Islet precursor cell (in vitro differentiated cells): ENCODE measurements at regions not wholly inside any gene's neighbourhood (a gene's known extent, or its start where the extent isn't known, plus 50 kb on each side); places are given as distances from the start of the nearest gene placed in this dataset.
"Not testable (repeated sequence)": the region's sequence is repeated elsewhere in the genome, so short reads cannot be mapped to it uniquely, and the experiment has no call there.

Experiments used
- DNase-seq: peaks from one replicate; pipeline ENCODE4 v3.0.0-alpha.2; 2018

- no peak for DNase-seq
Observed at GRCh38 chr5:56685503-56686217, 129.7 kb upstream of the MAP3K1 start.

- no peak for DNase-seq
Observed at GRCh38 chr5:56684159-56684558, 131.2 kb upstream of the MAP3K1 start.

- DNase-seq, result no peak
Observed at GRCh38 chr5:56683733-56684132, 131.6 kb upstream of the MAP3K1 start.

DNA sequence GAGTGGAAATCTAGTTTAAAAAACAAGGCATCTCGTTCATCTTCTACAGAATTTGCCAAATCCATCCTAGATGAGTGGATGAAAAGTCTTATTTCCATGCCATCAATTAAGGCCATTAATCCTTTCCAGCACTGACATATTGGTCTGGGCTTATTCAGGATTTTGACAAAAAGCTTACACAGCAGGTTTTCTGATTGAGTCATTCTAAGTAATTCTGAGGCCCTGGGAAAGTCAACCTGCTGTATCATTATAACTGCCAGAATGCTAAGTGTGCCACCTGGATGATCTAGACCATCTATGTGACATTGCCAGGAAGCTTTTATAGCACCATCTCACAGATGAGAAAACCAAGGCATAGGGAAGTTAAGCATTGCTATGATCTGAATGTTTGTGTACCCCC lies 132.1 kb upstream of the MAP3K1 start:
- no peak for DNase-seq

GRCh38 chr5:56681346-56681745 lies 134.0 kb upstream of the MAP3K1 start:
- no peak for DNase-seq

DNA sequence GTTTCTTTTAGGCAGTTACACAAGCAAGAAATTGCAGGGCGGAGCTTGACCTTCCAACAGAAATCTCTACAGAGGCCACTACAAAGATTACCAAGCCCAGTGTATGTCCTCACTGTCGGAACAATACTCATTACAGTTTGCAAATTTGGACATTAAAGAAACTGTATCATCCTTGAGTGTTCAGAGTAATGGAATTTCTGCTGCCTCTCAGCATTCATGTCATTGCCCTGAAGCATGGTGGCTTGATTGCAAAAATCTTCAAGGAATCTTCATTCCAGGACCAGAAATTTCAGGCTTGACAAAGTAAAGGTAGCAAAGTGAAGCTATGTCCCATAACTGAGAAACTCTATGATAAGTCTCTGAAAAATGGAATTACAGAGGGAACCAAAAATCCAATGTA lies 134.6 kb upstream of the MAP3K1 start:
- DNase-seq, result no peak

GRCh38 chr5:56677690-56678305 lies 137.6 kb upstream of the MAP3K1 start:
- no peak for DNase-seq

DNA sequence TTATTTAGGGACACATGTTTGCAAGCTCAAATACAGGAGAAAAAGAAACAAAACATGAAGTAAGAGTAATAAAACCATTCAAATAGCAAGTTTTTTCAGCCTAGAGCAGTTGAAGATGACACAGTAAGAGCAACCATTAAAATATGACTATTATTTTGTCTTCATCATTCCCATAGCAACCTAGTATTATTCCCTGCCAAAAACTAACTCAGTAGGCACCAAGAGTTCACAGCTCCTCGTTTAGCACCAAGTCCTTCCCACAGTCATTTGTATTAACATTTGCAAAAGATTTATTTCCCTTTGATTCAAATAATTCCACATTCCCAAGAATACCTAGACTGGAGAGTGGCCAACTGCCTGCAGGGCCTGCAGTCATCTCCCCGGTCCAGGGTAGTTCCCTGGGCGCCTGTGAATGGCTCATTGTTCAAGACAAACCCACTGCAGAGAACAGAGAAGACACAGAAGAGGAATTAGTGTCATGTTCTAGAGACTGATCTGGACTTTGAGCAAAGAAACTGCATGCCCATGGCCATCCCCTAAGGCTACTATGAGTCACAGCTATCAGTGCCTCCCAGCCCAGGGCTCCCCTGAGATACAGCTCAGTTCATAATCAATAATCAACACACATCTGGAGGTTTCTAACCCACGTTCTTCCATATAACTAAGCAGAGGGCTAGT lies 139.1 kb upstream of the MAP3K1 start:
- peak; percentile 91 for DNase-seq

DNA sequence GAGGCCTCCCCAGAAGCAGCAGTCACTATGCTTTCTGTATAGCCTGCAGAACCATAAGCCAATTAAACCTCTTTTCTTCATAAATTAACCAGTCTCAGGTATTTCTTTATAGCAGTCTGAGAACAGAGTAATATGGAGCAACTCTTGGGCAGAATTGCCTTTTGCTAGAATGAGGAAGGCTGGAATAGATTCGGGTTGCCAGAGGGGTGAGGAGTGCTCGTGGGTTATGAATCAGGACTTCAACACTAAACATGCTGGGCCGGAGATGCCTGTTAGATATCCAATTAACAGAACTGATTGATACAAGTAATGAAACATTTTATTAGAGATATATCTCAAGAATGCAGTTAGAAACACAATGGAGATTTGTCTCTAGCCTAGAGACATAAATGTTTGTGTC lies 140.9 kb upstream of the MAP3K1 start:
- no peak for DNase-seq

DNA sequence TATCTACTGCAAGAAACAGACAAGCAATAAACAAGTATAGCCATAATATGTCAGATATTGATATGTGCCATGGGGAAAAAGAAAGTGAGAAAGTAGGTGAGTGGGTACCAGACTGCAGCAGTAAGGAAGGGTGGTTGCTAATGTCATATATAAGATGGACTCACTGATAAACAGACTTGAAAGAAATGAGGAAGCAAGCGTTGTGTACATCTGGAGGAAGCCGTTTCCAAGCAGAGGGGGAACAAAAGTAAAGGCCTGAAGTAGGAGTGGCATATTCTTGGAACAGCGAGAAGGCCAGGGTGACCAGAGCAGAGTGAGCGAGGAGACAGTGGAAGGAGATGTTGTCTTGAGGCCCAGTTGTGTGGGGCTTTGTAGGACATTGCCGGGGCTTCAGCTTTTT lies 142.2 kb upstream of the MAP3K1 start:
- DNase-seq, result no peak

GRCh38 chr5:56671571-56671970 lies 143.8 kb upstream of the MAP3K1 start:
- DNase-seq, result no peak

GRCh38 chr5:56670916-56671315 lies 144.4 kb upstream of the MAP3K1 start:
- no peak for DNase-seq

DNA sequence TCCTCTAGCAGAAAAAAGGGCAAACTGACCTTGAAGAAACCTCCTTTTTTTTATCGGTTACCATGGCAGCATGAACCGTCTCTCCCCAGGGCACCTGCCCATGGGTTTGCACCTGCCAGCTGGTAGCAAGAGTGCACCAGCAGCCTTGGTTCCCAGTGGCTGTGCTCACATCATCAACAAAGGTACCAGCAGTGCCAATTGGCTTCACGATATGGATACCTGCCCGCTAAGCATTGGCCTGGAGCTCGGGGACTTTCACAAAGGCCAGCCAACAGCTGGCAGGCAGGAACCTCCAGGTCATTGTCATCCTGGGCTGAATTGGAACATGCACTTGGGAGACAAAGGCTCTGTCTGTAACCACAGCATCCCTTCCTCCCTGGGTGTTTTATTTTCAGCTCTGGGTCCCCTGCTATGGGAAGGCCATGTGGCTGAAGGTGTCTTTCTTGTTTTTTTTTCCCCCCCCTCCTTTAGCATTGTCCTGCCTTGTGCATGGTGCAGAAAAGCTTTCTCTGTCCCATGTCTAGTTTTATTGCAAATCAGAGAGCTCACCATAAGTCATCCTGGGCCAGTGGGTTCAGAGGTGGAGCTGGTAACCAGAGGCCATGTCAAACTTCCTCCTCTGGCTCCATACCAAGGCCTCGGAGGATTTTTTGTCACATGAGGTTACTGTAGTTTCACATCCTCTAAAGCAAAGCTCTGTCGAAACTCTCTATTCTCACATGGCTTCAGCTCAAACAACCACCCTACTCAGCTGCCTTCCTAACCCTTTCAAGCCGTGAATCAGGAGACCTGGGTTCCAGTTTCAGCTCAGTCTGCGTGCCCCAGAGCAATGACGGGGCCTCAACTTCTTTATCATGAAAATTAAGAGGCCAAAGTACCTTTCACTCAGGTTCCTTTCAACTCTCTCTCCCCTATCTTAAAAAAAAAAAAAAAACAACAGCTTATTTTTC lies 145.5 kb upstream of the MAP3K1 start:
- DNase-seq, result no peak

- peak; percentile 65 for DNase-seq
Observed at GRCh38 chr5:56668996-56669395, 146.4 kb upstream of the MAP3K1 start.

DNA sequence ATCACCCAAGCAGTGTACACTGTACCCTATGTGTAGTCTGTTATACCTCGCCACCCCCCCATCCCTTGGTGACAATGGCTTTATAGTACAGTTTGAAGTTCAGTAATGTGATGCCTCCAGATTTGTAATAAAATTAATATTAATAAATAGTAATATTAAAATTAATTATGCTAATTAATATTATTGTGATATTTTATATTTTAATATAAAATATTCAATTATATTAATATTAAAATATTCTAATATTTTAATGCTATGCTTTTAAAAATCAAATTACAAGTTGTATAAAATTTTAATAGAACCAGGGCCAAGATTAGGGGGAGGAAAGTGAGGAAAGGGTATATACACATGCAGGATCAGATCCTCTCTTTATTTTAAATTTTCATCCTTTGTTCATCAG lies 147.7 kb upstream of the MAP3K1 start:
- DNase-seq, result no peak

DNA sequence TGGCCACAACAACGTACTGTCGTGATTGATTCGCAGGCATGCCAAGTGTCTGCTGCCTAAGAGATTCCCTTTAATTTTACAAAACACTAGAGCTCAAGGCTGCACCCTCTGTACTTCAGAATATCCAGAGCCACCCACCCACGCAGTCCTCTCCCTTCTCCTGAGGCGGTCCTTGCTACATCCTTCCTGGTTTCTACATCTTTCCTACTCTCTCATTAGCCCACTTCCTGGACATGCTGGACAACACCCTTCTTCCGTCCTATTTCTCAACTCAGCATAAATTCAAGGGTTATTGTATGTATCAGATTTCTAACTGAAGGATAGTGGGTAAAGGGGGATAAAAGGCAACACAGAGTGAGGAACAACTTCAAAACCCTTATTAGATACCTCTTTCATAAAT lies 148.4 kb upstream of the MAP3K1 start:
- no peak for DNase-seq

DNA sequence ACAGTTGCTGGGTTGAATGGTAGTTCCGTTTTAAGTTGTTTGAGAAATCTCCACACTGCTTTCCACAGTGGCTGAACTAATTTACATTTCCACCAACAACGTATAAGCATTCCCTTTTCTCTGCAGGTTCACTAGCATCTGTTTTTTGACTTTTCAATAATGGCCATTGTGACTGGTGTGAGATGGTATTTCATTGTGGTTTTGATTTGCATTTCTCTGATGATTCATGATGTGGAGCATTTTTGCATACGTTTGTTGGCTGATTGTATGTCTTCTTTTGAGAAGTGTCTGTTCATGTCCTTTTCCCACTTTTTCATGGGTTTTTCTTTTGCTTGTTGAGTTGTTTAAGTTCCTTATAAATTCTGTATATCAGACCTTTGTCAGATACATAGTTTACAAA lies 150.2 kb upstream of the MAP3K1 start:
- DNase-seq, result not testable (repeated sequence)

DNA sequence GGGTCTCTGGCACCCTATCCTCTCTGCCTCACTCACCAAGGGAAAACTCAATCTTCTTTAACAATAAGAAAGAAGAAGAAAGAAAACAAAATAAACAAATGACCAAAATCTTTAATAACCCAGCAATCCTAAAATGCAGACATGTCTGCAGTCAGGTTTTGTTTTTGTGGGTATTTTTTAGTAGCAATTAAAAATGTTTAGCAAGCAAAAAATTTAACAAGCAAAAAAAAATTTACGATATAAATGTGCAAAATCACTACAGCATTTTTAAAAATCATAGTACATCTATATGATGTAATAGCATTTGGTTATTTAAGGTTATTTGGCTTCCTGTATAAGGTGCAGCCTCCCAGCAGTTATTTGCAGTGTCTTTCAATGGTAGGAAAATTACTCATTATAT lies 151.3 kb upstream of the MAP3K1 start:
- DNase-seq, result no peak

- DNase-seq, result no peak
Observed at GRCh38 chr5:56663523-56663922, 151.8 kb upstream of the MAP3K1 start.

- no peak for DNase-seq
Observed at GRCh38 chr5:56662893-56663292, 152.5 kb upstream of the MAP3K1 start.

DNA sequence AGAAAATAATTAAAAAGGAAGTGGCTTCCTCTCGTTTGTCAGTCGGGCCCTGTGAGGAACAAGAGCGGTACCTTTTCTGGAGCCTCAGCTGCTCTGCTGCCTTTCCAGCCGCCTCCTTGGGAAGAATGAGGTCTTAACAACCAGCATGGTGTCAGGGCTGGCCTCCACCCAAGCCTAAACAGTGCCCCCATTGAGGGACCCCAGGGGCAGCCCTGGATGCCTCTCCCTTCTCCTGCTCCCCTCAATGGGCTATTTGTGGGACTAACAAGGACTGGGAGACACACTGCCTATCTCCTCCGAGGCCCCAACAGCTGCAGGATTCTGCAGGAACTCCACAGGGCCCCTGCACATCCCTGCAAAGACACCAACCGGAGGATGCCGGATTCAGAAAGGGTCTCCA lies 155.4 kb upstream of the MAP3K1 start:
- DNase-seq, result no peak

- no peak for DNase-seq
Observed at GRCh38 chr5:56658972-56659371, 156.4 kb upstream of the MAP3K1 start.
